GM21619 (cell line): ENCODE measurements at regions not wholly inside any gene's neighbourhood (a gene's known extent, or its start where the extent isn't known, plus 50 kb on each side); places are given as distances from the start of the nearest gene placed in this dataset.

Source experiments
- ATAC-seq: cut with Tn5 transposase; IDR thresholded peaks from one replicate; pipeline ENCODE4 v1.9.1; 2021; ENCODE audit not compliant: unreplicated experiment

DNA sequence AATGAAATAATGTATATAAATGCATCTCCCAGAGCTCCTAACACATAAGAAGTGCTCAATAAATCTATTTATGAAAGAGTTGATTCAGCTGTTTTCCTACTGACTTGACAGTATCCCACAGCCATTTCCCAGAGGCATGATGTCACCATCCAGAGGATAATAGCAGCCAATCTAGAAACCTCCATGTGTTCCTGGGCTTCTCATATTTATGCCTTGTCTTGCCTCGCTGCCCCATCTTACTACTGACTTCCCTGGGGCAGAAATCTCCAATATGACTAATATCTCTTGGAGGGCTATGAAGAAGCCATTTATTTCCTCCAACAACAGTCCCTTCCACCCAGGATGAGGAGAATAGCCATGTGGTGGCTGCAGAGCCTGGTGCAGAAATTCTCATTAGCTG, 115.4 kb upstream of the NAV2 start:
- ATAC-seq: no peak

DNA sequence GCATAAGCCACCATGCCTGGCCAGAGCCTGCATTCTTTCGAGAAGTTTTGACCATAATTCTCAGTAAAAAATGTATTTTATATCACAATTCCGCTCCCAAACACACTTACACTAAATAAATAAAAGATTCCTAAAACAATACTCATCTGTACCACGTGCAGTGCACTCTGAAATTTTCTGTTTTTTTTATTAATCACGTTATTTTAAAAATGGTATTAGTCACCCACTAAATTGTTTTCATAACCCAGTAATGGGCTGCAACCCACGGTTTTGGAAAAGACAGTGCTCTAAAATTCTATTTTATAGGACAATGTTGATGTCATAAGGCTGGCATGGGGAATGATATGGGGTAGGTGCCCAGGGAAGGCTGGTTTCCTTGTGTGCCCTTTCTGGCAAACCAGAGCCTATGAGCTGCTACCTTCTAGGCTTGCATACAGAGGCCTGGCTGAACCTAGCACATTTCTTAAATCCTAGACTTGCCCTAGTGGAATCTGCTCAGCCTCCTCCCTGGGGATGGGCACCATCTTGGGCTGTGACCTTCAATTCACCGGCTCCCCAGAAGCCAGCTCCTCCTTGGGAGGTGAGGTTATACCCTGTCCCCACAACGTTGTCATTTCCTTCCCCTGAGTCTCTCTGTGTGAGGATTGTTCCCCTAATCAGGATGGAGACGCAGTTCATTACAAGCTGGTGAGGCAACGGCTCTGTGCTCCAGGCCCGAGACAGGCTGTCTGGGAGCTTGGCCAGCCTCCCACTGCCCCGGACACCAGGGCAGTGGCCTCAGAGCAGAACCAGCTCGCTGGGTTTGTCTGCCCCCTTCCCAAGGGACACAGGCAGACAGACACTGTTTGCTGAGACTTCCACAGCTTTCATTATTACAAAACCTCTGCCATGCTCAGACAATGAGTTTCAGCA, 116.5 kb upstream of the NAV2 start:
- ATAC-seq: no peak

GRCh38 chr11:19595499-19595839, 117.2 kb upstream of the NAV2 start:
- no peak for ATAC-seq

GRCh38 chr11:19594326-19594725, 118.3 kb upstream of the NAV2 start:
- no peak for ATAC-seq

DNA sequence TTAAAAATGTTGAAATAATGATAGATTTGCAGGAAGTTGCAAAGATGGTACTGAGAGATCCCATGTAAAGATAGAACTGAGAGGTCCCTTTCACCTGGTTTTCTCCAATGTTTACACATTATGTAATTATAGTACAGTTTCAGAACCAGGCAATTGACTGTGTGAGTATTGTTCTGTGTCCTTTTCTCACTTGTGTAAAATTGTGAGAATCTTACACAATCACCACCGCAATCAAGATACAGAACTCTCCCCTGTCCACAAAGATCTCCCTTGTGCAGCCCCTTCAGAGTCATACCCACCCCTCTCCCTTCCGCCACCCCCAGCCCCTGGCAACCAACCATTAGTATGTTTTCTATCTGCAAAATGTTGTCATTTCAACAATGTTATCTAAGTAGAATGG, 119.8 kb upstream of the NAV2 start:
- ATAC-seq: no peak

GRCh38 chr11:19589567-19590260, 122.9 kb upstream of the NAV2 start:
- no peak for ATAC-seq

GRCh38 chr11:19587979-19588378, 124.7 kb upstream of the NAV2 start:
- ATAC-seq: no peak

GRCh38 chr11:19580646-19581045, 132.0 kb upstream of the NAV2 start:
- no peak for ATAC-seq

DNA sequence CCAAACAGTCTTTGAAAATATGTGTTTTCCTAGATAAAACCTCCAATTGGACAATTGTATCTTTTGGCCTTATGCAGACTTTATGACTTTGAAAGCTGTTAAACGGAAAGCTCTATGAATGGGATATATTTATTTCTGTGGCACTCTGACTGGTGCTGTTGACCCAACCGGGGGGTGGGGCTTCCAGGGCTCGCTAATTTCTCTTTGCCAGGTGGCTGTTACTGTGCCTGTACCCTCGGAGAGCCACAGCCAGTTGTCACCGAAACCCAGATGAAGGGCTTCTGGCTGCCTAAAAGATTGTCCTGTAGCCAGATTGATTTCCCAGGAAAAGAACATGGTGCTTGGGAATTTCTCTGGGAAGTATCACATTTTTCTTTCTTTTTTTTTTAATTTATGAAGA, 132.7 kb upstream of the NAV2 start:
- no peak for ATAC-seq

DNA sequence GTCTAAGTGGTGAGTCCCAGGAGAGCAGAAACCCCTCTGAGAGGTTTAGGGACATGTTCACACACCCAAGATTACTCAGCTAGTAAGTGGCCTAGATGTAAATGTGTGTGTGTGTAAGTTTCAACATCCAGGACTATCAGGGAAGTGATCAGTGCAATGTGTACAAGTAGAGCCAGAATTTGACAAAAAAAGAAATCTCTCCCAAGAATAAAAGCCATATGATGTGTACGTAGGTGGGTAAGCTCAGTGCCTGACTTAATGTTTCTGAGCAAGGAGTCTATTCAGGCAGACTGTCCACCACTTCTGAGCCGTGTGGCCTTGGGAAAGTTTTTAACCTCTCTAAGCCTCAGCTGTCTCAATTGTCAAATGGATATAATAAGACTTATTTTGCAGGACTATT, 133.8 kb upstream of the NAV2 start:
- ATAC-seq: no peak

GRCh38 chr11:19577976-19578619, 134.5 kb upstream of the NAV2 start:
- ATAC-seq: no peak

DNA sequence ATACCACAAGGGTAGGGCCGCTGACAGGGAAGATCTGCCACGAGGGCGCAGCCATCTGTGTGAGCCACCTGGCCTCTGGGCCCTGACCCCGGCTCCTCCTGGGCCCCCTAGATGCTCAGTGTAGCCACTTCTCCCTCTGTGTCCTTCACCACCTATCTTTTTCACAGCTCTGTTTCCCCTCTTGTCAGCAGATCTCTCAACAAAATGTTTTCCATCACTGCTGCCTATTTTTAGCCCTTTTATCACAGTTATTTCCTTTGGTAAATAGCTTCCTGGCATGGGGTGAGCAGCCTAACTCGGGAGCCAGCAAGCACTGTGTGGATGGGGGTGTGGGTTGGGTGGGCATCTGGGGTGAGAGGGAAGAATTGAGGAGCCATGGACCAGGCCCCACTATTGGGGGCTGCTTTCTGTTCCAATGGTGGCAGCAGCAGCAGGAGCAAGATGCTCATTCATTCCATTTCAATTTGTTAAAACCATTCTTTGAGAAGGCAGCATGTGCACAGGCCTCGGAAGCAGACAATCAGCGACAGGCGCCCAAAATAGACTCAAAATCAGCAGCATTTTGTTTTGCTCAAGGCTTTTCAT, 135.2 kb upstream of the NAV2 start:
- no peak for ATAC-seq

GRCh38 chr11:19576903-19577302, 135.7 kb upstream of the NAV2 start:
- no peak for ATAC-seq

DNA sequence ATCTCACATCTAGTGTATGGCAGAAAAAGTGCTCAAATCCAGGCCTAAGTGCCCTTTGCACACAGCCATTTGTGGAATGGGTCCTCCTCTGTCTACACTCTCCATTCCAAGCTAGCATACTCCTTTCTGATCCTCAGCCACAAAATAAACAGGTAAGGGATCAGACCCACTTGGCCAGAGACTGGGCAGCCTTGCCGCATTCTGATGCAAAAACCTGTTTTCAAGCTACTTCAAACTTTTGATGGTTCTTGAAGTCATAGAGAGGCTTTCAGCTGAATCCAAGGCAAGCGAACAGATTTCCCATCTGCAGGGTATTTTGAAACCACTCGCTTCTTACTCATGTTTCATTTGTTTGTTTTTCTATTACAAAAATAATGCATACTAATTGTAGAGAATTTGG, 136.6 kb upstream of the NAV2 start:
- no peak for ATAC-seq

- ATAC-seq: no peak
Measured at GRCh38 chr11:19574916-19575315, 137.7 kb upstream of the NAV2 start.

DNA sequence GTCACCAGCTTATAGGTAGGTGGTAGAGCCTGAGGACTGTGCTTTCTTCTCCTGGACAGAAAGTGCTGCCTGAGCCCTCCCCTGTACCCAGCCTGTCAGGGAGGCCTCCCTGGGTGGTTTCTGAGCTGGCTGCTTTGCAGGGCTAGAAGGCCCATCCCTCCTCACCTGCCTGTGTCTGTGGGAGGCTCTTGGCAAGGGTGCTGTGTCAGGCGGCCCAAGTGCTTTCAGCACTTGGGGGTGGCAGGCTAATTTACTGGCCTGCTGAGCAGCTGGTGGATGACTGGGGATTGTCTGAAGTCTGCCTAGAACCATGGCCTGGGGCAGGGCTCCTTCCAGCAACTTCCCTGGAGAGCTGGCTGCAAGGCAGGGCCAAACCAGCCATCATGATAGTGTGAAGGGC, 139.0 kb upstream of the NAV2 start:
- no peak for ATAC-seq

DNA sequence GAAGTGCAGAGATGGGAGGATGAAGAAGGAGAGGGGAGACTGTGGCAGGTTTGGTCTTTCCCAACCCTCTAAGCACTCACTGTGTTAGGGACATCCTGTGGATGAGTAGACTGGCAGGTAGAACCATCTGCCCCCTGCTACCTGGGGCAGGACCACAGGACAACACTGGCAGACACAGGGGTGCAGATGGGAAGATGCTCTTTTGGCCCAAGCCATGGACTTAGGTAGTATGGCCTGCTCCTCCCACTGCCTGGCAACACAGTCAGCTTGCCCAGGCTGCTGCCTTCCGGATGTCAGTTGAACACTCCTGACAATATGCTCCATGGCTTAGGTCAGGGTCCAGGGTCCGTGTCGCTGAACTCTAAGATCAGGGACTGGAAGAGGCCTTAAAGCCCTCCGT, 140.7 kb upstream of the NAV2 start:
- no peak for ATAC-seq

GRCh38 chr11:19570889-19571288, 141.7 kb upstream of the NAV2 start:
- no peak for ATAC-seq

- no peak for ATAC-seq
Measured at GRCh38 chr11:19567996-19568395, 144.6 kb upstream of the NAV2 start.

- ATAC-seq: no peak
Measured at GRCh38 chr11:19566583-19567379, 145.9 kb upstream of the NAV2 start.

DNA sequence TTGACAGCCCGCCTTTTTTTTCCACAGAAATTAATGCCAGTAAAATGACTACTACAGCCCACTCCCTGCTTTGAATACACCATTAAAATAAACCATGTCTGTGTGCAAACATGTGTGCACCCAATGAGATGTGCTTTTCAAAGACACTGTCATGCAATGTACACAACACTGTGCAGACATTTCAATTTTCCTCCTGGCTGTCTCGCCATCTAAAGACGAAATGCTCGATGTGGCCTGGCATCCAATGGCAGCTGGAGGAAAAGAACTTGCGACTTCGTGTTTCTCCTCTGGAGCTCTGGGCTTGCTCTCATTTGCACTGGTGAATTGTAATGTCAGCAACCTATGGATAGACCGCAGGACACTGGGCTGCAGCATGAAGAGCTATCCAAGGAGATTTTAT, 147.0 kb upstream of the NAV2 start:
- no peak for ATAC-seq
